ENCODE measurements at regions not wholly inside any gene's neighbourhood (a gene's known extent, or its start where the extent isn't known, plus 50 kb on each side); places are given as distances from the start of the nearest gene placed in this dataset.

GRCh38 chr21:28790335-28790734, 202.3 kb downstream of the LTN1 start:
- no peak for TF ChIP-seq CTCF (IDR thresholded peaks at IDR 0.05)
- TF ChIP-seq POLR2AphosphoS5 (IDR thresholded peaks at IDR 0.05): no peak

All from transverse colon (tissue), 4 donors.